ENCODE measurements at regions not wholly inside any gene's neighbourhood (a gene's known extent, or its start where the extent isn't known, plus 50 kb on each side); places are given as distances from the start of the nearest gene placed in this dataset.

- DNase-seq: no peak
- Mint-ChIP-seq H3K27me3 (no peaks in the 10 kb centered on the region), H3K9me3 (peaks cover 2% of the 10 kb centered on the region), H3K4me3 (no peak overlapping the region), H3K4me1 (no peaks in the 10 kb centered on the region), H3K36me3 (no peaks in the 10 kb centered on the region), H3K27ac (no peak overlapping the region)
Measured at GRCh38 chr7:81583882-81584533, 185.8 kb downstream of the HGF start.

DNA sequence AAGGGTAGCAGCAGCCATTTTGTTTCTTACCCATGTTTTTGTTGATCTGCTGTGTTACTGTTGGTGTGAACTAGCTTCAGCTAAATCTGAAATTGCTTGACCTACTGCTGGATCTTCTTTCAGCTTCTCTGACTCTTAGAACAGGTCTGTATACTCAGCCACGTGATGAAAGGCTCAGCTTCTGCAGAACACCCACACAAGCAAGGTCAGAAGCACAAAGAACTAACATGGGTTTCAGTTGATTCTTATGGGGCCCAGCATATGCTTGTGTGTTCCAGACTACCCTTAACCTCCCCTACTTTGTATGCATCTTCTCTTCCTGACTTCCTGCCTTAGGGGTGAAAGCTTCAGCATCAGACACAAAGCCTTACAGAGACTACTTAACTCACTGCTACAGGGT is 186.8 kb downstream of the HGF start:
- Mint-ChIP-seq H3K9me3 (peaks cover 2% of the 10 kb centered on the region), H3K4me3 (no peak overlapping the region), H3K27me3 (no peaks in the 10 kb centered on the region), H3K27ac (no peak overlapping the region), H3K36me3 (no peaks in the 10 kb centered on the region), H3K4me1 (no peaks in the 10 kb centered on the region)
- no peak for DNase-seq

- Mint-ChIP-seq H3K4me3 (no peak overlapping the region), H3K27ac (no peak overlapping the region), H3K9me3 (peaks cover 2% of the 10 kb centered on the region), H3K27me3 (no peaks in the 10 kb centered on the region), H3K36me3 (no peaks in the 10 kb centered on the region), H3K4me1 (no peaks in the 10 kb centered on the region)
- DNase-seq: no peak
Measured at GRCh38 chr7:81577642-81578340, 192.1 kb downstream of the HGF start.

DNA sequence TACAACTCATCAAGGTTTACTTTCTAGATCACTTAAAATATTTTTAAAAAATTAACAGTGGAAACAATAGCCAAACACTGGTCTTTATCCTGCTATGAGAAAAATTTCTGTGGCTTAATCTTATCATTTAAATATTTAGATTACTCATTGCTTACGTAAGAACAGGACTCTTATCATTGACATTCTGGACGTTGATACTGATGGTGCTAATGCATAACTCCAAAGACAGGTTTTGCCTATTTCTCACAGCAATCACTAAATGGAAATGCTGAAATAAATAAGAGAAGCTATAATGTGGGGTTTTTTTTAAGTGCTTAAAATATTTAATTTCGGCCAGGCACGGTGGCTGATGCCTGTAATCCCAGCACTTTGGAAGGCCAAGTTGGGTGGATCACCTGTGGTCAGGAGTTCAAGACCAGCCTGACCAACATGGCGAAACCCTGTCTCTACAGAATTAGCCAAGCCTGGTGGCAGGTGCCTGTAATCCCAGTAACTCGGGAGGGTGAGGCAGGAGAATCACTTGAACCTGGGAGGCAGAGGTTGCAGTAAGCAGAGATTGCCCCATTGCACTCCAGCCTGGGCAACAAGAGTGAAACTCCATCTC is 195.0 kb downstream of the HGF start:
- Mint-ChIP-seq H3K4me3 (no peak overlapping the region), H3K36me3 (no peaks in the 10 kb centered on the region), H3K27me3 (no peaks in the 10 kb centered on the region), H3K9me3 (no peaks in the 10 kb centered on the region), H3K27ac (no peak overlapping the region), H3K4me1 (no peaks in the 10 kb centered on the region)
- DNase-seq: no peak

GRCh38 chr7:81573932-81574331 is 195.9 kb downstream of the HGF start:
- Mint-ChIP-seq H3K4me1 (no peaks in the 10 kb centered on the region), H3K27ac (no peak overlapping the region), H3K4me3 (no peak overlapping the region), H3K36me3 (no peaks in the 10 kb centered on the region), H3K9me3 (no peaks in the 10 kb centered on the region), H3K27me3 (no peaks in the 10 kb centered on the region)
- no peak for DNase-seq

- Mint-ChIP-seq H3K9me3 (no peaks in the 10 kb centered on the region), H3K27me3 (no peaks in the 10 kb centered on the region), H3K4me3 (no peak overlapping the region), H3K36me3 (no peaks in the 10 kb centered on the region), H3K4me1 (no peaks in the 10 kb centered on the region), H3K27ac (no peak overlapping the region)
- DNase-seq: no peak
Measured at GRCh38 chr7:81573128-81573527, 196.7 kb downstream of the HGF start.

DNA sequence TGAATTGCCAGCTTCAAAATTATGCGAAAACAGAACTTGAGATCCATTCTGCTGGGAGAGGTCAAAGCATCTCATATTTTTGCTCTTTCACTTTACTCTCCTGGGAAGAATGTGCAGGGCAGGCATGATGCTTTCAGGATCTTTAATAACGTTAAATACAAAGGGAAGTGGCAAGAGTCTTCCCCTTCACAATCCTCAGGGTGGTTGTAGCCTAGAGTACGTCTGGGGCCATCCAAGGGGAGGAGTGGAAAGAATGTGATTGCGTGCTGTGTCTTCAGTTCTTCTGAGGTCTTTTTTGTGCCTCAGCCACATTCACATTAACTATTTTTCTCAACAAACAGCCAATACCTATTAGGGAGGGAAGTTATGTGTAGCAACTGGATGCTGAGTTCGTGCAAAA is 207.3 kb downstream of the HGF start:
- Mint-ChIP-seq H3K4me3 (no peak overlapping the region), H3K4me1 (no peaks in the 10 kb centered on the region), H3K9me3 (no peaks in the 10 kb centered on the region), H3K27ac (no peak overlapping the region), H3K36me3 (no peaks in the 10 kb centered on the region), H3K27me3 (no peaks in the 10 kb centered on the region)
- DNase-seq: no peak

- Mint-ChIP-seq H3K36me3 (no peaks in the 10 kb centered on the region), H3K4me1 (no peaks in the 10 kb centered on the region), H3K9me3 (no peaks in the 10 kb centered on the region), H3K4me3 (no peak overlapping the region), H3K27me3 (no peaks in the 10 kb centered on the region), H3K27ac (no peak overlapping the region)
- DNase-seq: no peak
Measured at GRCh38 chr7:81560708-81561107, 209.1 kb downstream of the HGF start.

GRCh38 chr7:81549484-81550016 is 220.3 kb downstream of the HGF start:
- no peak for DNase-seq
- no peak overlapping the region for H3K27ac Mint-ChIP-seq
- H3K9me3 Mint-ChIP-seq: peaks cover 3% of the 10 kb centered on the region
- no peaks in the 10 kb centered on the region for H3K4me1 Mint-ChIP-seq
- no peaks in the 10 kb centered on the region for H3K36me3 Mint-ChIP-seq
- H3K27me3 Mint-ChIP-seq: no peaks in the 10 kb centered on the region
- no peak overlapping the region for H3K4me3 Mint-ChIP-seq

- no peak for DNase-seq
- Mint-ChIP-seq H3K36me3 (no peaks in the 10 kb centered on the region), H3K9me3 (peaks cover 3% of the 10 kb centered on the region), H3K27me3 (no peaks in the 10 kb centered on the region), H3K4me1 (no peaks in the 10 kb centered on the region), H3K4me3 (no peak overlapping the region), H3K27ac (no peak overlapping the region)
Measured at GRCh38 chr7:81534996-81535395, 234.9 kb downstream of the HGF start.

DNA sequence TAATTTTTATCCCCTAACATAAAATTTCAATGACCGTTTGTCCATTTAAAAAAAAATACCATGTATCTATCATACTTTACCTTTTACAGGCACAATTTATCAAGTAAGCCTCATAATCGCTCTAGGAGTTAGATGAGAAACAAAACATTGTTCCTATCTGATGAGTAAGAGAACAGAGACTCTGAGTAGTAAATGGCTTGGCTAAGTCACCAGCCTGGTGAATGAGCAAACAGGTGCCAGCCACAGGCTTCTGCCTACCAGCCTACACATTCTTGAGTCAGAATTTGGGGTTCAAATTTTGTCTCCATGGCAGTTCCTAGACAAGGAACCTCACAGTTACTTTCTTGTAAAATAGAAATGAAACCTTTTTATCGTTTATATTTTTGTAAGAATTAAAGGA is 235.4 kb downstream of the HGF start:
- no peaks in the 10 kb centered on the region for H3K27me3 Mint-ChIP-seq

GRCh38 chr7:81533931-81534330 is 235.9 kb downstream of the HGF start:
- Mint-ChIP-seq H3K27me3 (no peaks in the 10 kb centered on the region), H3K4me1 (no peaks in the 10 kb centered on the region), H3K9me3 (peaks cover 3% of the 10 kb centered on the region), H3K4me3 (no peak overlapping the region), H3K27ac (no peak overlapping the region), H3K36me3 (no peaks in the 10 kb centered on the region)
- no peak for DNase-seq

More for the DNA sequence above, 235.4 kb downstream of the HGF start:
- Mint-ChIP-seq H3K4me3 (no peak overlapping the region), H3K4me1 (no peaks in the 10 kb centered on the region), H3K9me3 (peaks cover 3% of the 10 kb centered on the region), H3K27ac (no peak overlapping the region), H3K36me3 (no peaks in the 10 kb centered on the region)
- DNase-seq: no peak

DNA sequence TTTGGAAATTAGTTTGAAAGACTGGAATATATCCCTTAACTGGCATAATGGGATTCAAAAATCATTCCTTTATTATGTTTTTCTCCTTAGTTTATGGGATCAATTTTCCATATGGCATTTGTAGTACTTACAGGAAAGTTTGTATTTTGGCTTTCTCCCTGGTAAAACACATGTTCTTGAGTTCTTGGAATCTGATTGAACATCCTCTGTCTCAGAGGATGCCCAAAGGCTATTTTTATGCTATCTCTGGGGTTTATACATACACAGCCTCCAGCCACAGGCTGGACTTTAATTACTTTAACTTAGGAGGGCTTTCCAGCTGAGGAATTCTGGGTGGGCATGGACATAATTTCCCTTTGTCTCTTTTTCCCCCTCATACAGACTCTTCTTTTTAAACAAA is 236.4 kb downstream of the HGF start:
- Mint-ChIP-seq H3K36me3 (no peaks in the 10 kb centered on the region), H3K4me1 (no peaks in the 10 kb centered on the region), H3K4me3 (no peak overlapping the region), H3K27ac (no peak overlapping the region), H3K27me3 (no peaks in the 10 kb centered on the region), H3K9me3 (peaks cover 3% of the 10 kb centered on the region)
- no peak for DNase-seq

DNA sequence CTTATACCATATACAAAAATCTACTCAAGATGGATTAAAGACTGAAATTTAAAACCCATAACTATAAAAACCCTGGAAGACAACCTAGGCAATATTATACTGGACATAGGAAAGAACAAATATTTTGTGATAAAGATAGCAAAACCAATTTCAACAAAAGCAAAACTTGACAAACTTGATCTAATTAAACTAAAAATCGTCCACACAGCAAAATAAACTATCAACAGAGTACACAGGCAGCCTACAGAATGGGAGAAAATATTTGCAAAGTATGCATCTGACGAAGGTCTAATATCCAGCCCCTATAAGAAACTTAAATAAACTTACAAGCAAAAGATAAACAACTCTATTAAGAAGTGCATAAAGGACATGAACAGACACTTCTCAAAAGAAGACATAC is 240.1 kb downstream of the HGF start:
- H3K36me3 Mint-ChIP-seq: no peaks in the 10 kb centered on the region
- peaks cover 3% of the 10 kb centered on the region for H3K9me3 Mint-ChIP-seq
- no peak for DNase-seq
- H3K4me3 Mint-ChIP-seq: no peak overlapping the region
- no peaks in the 10 kb centered on the region for H3K4me1 Mint-ChIP-seq
- H3K27ac Mint-ChIP-seq: no peak overlapping the region
- H3K27me3 Mint-ChIP-seq: no peaks in the 10 kb centered on the region

GRCh38 chr7:81527651-81528050 is 242.2 kb downstream of the HGF start:
- H3K9me3 Mint-ChIP-seq: peaks cover 3% of the 10 kb centered on the region
- no peaks in the 10 kb centered on the region for H3K4me1 Mint-ChIP-seq
- H3K27ac Mint-ChIP-seq: no peak overlapping the region
- H3K4me3 Mint-ChIP-seq: no peak overlapping the region
- H3K36me3 Mint-ChIP-seq: no peaks in the 10 kb centered on the region
- no peaks in the 10 kb centered on the region for H3K27me3 Mint-ChIP-seq
- DNase-seq: no peak

DNA sequence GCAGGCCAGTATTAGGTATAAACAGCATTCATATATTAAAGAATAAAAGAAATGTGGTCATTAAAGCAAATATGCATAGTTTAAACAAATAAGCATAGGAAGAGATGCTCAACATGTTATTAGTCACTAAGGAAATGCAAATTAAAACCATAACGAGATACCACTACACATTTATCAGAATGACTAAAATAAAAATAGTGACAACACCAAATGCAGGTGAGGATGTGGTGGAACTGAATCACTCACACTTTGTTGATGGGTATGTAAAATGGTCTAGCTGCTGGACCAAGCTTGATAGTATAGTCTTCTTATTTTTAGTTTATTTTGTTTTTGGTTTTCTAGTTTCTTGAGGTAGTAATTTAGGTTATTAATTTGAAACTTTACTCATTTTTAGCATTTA is 242.9 kb downstream of the HGF start:
- H3K36me3 Mint-ChIP-seq: no peaks in the 10 kb centered on the region
- no peak overlapping the region for H3K4me3 Mint-ChIP-seq
- no peak overlapping the region for H3K27ac Mint-ChIP-seq
- H3K9me3 Mint-ChIP-seq: peaks cover 3% of the 10 kb centered on the region
- H3K27me3 Mint-ChIP-seq: no peaks in the 10 kb centered on the region
- no peak for DNase-seq
- no peaks in the 10 kb centered on the region for H3K4me1 Mint-ChIP-seq
